OCI-M1 (cell line): ENCODE measurements at regions not wholly inside any gene's neighbourhood (a gene's known extent, or its start where the extent isn't known, plus 50 kb on each side); places are given as distances from the start of the nearest gene placed in this dataset.

Experiments
- DNase-seq: peaks from one replicate; lab custom pipeline; 2025; lab: John Stamatoyannopoulos, UW

DNA sequence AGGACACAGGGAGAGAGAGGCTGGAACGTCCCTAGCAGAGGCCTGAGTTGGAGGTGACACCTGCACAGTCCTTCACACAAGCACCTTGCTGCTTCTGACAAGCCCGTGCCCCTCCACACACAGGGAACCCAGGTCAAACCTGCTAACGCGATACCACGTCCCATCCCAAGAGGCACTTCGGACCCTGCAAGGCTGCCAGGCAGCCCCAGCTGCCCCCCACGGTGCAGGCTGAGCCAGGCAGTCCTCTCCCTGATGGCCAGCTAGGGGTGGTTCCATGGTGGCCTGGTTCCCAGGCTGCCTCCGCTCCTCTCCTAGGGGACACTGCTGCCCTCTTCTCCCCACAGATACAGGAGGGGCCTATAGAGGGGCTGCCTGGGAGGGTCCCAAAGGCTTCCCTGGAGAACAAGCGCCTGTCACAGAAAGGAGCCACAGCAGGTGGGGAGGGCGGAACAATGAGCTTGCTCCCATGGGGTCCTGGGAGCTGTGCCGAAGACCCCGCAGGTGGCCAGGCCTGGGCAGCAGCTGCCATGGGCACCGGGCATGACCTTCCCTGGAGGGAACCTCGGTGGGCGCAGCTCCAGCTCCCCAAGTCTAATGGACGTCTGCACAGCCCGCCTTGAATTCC is 434.2 kb upstream of the MYT1L start:
- no peak for DNase-seq

DNA sequence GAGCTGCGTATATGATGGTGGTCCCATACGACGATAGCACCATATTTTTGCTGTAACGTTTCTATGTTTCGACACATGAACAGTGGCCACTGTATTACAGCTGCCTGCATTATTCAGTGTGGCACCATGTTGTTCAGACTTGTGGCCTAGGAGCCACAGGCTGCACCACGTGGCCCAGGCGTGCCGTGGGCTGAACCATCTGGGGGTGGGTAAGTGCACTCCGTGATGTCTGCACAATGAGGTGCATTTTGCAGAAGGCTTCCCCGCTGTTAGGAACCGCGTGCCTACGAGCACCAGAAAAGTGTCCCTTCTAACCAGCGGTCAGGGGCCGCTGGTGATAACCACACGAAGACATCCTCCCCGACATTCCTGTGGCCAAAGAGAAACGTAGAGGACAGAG is 433.7 kb upstream of the MYT1L start:
- DNase-seq = no peak

DNA sequence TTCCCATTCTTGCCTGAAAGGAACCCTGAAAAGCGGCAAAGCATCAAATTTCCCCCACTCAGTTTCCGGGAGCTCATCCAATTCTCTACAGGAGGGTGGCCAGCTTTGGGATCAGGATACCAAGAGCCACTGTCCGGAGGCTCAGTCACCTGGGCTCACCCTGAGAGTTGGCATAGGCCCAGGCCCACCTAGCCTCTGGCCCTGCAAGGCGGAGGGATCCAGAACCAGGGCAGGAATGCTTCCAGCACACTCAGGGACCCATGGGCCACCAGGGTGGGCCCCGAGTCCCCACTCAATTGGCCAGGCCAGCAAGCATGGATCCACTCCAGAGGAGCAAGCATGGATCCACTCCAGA is 432.9 kb upstream of the MYT1L start:
- no peak for DNase-seq

DNA sequence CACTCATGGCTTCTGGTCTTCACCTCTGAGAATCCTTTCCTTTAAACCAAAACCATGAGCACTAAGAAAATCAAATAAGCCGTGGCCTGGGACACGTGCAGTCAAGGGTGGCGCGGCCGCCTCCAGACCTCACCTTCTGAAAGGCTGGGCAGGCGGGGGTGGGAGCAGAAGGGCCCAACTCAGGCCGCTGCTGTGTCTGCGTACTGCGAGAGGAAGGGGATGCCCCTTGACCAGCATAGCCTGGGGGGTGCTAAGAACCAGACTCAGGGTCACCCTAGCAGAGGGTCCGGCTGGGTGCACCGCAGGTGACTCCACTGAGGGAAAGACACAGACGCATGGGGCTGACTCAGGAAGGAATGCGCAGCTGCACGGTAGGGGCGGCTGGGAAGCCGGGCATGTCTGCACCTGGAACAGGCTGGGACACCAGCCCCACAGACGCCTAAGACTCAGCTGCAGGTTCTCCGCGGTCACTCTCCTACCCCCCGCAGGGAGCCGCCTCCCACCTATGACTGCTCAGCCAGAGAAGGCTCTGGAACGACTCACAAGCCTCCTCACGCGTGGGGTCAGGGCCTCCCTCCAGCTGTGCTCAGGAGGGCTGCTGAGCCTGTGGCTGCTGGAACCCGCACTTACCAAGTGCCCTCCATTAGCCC is 432.4 kb upstream of the MYT1L start:
- no peak for DNase-seq

DNA sequence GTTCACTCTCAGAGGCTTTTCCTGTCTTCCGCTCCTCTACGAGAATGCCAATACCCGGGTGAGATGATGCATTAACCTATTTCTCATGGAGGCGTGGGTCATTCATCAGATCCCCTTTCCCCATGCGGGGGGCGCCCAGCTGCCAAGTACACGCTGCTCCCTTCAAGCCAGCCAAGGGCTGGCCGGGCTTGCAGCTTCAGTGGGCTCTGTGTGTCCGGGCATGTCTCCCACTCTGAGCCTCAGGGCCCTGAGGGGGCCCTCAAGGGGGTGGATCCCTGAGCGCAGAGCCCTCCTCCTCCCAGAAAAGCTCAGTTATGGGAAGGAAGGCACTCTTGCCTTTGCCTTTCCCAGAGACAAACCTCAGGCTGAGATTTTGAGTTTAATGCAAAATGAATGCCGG is 431.8 kb upstream of the MYT1L start:
- no peak for DNase-seq

DNA sequence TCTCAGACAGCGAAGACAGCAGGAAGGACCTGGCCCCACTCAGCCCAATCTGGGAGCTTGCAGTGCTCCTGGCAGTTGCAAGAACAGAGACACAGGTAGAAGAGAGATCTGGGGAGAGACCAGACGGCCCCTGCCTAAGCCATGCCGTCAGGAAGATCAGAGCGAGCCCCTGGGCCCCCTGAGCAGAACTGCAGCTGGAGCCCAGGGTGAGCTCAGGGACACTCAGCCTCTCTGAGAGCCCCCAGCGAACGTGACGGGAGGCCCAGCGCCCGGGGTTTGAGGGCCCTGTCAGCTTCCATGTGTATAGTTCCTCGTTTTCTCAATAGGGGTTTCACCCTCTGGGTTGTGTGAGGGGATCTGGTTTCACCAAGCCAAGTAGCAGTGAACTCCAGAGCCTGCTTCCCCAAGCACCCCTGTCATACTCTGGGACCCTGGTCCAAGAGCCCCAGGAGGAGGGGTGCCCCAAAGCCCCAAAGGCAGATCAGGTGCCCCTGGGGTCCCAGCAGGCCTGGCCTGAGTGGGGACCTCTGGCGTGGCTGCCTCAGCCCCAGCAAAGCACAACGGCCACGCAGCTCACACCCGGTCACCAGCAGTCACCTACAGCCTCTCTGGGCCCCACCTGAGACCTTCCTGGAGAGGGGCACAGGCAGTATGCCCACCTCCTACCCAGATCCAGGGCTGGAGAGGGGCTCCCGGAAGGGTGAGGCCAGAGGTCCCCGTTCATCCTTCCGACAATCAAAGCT is 431.3 kb upstream of the MYT1L start:
- no peak for DNase-seq

DNA sequence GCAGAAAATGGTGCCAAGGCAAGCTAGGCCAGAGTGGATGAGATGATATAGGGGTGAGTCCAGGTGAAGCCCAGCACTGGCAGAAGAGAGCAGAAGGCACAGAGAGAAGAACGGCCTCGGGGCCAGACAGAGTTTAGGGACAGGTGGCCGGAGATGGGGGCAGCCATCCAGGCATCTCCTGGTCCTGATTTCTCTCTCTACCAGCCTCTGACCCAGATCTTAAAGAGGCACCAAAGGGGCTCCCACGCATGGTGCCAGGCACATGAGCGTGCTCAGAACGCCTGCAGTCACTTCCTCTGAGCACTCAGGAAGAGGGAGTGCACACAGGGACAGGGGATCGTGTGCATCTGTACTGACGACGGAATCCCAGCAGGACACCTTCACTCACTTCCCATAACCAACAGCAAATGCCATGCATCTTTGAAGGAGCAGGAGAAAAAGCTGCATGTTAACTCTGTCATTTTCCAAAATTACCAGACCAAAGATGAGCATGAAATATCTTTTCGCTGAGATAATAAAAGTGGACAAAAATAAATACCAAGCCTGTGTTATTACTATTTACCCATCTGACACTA is 427.8 kb upstream of the MYT1L start:
- DNase-seq = no peak

DNA sequence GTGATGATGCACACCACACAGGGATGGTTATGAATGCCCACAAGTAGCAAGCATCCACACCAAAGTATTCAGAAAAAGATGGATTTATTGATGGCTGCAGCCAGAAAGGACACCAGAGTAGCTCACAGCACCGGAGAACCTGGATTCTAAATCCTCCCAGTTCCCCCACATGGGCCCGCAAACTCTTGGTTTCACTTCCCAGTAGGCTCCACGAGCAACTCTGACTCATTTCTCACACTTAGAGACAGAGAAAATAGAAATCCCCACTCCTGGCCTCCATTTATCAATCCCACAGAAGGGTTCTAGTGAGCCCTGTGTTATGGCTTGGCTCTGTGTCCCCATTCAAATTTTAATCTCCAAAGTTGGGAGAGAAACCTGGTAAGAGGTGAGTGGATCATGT is 426.7 kb upstream of the MYT1L start:
- DNase-seq = no peak

DNA sequence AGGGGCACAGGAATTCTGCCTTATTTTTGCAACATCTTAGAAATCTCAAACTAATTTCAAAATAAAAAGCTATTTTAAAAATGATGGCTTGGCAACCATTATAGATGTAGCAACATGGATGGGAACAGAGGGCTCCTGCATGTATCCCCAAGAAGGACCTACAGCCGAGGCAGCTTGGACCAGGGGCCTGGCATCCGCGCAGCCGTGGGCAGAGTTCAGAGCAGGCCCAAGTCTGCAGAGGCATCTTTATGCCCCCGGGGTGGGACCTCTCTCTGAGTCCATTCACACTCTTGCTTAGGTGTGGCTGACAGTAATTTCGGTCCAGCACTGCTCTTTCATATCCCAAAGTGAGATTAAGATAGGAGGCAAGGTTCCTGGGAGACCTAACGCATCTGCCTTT is 425.8 kb upstream of the MYT1L start:
- DNase-seq = no peak

DNA sequence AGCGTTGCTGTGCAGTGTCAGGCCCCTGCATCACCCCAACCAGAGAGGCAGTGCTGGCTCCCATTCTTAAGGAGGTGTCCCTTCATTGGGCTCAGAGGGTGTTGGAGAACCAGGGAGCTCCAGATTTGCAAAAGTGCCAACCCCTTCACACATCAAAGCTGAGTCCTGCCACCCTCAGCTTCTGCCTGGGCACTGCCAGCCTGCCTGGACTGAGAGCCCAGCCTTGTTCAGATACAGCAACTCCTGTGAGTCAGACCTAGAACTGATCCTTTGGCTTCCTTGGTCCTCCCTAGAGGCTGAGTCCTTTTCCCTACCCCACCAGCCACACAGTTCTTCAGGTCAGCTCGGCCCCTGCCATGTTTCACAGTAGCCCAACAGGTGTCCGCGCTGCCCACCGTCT is 424.9 kb upstream of the MYT1L start:
- no peak for DNase-seq

DNA sequence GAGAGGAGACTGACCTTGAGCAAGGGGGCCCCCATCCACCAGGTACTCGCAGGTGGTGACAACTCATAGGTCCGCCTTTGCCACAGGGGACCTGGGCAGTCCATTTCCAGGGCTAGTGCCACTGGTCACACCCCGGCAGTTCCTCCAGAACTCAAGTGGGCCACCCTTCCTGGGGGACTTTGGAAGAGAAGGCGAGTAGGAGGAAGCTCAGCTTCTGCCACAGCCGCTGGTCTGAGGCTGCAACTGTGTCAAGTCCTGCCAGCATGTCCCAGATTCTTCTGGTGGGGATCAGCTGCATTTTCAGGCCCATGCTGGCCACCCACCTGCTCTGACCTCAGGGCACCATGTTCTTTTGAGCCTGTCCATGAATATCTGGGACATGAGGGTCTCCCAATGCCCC is 423.9 kb upstream of the MYT1L start:
- DNase-seq = no peak

DNA sequence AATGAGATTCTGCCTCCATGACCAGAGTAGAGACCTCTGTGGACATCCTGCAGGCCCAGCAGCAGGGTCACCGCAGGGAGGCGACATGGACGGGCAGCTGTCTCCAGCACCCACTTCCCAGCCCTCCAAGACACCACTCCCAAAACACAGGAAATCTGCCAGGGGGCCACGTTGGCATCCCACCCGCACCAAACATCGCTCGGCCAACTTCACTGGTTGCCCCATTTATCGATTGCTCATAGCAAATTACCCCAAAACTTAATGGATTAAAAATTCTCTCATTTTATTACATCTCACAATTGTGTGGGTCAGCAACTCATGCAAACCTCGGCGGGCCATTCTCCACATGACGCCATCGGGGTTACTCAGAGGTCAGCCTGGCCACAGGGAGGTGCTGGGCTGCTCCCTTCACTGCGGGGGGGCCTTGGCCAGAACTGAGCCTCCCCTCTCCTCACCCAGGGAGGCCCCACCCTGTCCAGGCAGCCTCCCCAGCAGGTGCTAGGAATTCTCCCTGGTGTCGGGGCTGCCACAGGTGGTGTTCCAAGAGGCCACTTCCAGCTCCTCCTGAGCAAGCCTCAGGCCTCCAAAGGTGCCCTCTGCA is 420.7 kb upstream of the MYT1L start:
- no peak for DNase-seq

DNA sequence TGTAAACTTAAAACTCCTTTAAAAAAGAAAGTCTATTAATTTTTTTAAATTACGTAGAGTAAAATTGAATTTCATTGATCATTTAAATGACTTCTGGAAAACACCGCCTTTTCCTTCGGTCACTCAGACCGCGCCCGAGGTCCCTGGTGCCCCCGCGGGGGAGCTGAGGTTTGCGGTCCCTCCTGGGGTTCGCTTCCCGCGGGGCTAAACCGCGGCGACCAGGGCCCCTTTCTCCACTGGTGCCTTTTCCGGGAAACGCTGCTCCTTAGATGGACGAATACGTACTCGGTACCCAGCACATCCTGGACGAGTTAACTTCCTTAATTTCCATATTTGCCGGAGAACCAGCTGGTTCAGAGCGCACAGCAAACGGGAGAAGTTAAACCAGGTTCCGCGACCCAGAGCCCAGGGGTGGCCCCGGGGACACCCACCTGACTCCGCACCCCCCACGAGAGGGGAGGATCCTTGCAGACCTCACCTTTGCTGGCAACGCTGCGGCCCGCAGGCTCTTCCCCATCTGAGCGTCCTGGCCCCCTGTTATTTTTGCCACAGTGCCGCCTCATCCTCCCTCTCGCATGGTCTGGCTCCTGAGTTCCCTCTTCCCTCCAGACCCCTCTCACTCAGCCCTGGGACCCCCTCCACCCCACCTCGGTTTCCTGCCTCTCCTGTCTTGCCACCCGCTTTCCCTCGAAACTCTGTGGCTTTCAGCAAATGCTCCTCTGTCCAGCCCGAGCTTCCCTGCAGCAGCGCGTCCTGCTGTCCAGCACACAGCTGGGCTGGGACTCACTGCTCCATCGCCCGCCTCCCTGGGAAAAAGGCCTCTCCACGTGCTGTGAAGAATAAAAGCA is 420.0 kb upstream of the MYT1L start:
- DNase-seq = no peak

DNA sequence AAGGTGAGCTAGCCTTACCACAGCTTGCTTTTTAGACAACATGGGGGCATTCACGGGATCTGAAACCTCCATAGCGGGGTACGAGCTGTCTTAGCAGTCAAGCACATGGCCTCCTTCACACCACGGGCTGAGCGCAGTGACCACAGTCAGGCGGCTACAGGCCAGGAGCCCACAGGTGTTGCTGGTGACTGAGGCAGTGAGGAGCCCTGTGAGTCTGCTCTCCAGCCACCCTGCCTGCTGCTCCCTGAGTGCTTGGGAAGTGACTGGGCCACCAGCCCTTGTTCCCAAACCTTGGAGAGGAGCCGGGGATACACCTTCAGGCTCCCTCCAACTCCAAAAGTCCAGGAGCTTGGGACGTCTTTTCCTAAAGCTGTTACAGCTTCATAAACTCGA is 418.1 kb upstream of the MYT1L start:
- DNase-seq = no peak

DNA sequence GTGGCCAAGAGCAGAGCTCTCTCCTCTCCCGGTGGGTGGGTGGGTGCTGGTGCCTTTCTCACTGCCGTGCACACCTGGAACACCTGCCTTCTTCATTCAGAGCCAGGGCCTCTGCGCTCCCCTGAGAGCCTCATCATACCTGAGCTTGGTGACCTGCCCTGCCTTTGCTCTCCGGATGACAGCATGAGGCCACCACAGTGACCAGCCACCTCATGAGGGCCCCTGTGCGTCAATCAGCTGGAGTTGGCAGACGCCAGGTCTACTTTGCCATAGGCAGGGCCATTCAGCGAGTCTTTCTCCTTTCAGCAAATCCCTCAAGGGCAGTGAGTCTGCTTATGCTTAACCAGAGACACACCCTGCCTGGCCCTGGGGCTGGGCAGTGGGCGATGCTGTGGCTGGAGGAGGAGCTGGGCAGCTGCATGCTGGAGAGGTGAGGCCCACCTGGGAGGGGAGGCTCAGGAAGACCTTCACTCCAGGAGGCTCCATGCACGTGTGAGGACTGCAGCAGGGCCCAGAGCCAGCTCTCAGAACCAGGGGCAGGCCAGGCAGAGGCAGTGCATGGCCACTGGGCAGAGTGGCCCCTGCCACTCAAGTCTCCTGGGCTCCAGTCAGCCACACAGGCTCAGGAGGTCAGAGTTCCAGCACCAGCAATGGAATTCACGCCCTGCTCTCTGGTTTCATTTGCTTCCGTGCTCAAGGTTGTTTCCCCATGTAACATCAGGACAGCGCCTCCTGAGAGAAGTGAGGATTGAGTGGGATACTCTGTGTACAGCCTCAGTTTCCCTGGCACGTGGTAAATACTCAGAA is 417.5 kb upstream of the MYT1L start:
- DNase-seq = no peak

DNA sequence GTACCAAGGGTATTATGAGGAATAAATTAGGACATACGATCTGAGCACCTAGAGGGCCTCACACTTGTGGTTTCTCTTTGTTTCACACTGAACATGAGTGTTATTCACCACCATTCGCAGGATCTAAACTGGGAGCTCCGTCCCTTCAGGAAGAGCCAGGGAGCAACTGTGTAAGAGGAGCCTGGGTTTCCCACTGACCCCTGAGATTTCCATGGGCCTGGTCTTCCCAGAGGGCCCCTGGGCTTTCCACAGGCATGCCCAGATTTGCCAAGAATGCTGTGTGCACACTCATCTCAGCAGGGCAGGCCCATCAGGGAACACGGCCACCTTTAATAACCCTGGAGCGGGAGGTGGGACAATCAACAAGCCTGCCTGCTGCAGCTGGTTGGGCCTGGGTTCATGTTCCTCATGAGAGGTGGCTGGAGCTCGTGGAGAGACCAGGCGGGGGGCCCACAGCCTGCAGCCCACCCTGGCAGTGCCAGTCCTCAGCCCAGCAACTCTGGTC is 416.8 kb upstream of the MYT1L start:
- DNase-seq = no peak

DNA sequence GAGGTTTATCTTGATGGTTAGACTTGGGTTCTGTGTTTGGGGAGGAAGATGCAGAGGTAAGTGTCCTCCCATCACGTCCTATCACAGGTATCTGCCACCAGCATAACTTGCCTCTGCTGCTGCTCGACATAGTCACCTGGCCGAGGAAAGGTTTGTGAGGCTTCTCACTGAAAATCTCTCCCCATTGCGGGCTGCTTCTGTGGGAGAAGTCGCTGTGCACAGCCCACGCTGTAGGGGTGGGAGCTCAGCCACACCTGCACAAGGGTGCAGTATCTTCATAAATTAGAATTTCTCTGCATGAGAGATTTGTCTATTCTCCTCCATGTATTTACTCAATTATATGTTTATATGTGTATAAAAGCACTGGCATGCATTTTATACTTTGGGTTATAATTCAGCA is 415.7 kb upstream of the MYT1L start:
- DNase-seq = no peak

DNA sequence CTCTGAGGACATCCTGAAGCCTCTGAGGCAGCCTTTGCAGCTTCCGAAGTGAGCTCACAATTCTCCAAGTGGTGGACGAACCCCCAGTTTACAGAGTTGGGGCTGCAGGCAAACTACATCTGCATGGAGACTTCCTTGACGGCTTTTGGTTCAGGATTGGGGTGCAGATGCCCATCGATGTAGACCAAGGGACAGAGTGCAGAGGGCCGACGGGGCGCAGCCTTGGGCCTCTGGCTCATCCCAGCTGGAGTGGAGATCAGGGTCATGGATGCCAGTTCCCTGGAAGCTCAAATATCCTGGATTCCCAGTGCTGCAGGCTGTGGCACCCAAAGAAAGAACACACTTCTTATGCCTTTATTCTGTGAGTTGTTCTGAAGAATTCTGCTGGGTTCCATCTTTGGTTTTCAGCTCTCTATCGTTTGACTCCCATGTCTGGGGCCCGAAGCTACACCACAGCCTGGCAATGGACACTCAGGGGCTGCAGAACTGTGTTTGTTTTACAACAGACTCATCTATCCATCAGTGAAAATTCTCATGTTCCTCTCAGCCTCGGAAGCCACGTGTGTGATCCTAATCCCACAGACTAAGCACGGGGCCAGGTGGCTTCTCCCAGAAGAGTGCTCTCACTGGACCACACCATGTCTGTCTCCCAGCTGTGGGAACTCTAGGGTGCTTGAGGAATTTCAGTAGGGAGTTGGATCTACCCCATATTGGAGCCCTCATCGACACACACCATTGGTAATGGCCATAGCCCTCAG is 414.1 kb upstream of the MYT1L start:
- DNase-seq = no peak

DNA sequence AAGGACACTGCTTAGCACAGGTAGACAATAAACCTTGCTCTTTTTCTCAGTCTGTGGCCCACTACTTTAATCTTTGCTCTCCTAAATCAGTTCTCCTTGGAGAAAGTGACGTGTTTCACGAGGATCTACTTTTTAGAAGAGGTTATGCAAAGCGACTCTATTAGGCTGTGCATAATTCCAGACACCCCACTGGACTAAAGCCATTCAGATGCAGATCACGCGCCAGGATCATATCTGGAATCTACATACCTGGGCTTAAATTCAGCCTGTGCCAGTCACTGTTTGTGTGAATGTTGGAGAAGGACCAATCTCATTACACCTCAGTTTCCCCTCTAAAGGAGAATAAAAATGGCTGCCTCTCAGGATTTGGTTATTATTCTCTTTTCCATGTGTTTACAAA is 413.0 kb upstream of the MYT1L start:
- no peak for DNase-seq

DNA sequence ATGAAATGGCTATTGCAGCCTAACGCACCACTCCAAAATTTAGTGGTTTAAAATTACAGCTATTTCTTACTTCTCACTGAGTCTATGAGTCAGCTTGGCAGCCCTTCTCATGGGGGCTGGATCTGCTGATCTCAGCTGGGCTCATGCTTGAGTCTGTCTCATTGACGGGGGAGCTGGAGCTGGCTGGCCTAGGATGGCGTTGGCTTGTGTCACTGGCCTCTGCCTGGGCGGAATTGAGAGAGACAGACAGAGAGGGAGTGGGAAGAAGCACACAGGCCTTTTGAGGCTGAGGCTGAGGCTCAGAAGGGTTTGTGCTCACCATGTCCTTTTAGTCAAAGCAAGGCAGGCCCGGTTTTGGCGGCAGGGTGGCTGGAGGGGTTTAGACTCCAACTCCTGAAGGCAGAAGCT is 412.1 kb upstream of the MYT1L start:
- DNase-seq = no peak
